OCI-LY7 (cell line): ENCODE measurements at regions not wholly inside any gene's neighbourhood (a gene's known extent, or its start where the extent isn't known, plus 50 kb on each side); places are given as distances from the start of the nearest gene placed in this dataset.

Experiments used
- EZH2phosphoT487 ChIP-seq: fragments of 200-600 bp; sonication (generic); IDR thresholded peaks from 2 replicates; pipeline ENCODE4 v1.6.1; 2018; ENCODE audit warnings: low read depth, borderline replicate concordance, mild to moderate bottlenecking, mixed run types, antibody characterized with exemption, low read length, moderate library complexity, mixed read lengths
- TF ChIP-seq, protein P1 (sequence below): fragments of 200-600 bp; sonication (generic); conservative IDR thresholded peaks from 2 replicates; pipeline ENCODE4 v1.5.1; 2014; ENCODE audit warnings: mild to moderate bottlenecking, antibody characterized with exemption, low read length, moderate library complexity, mixed read lengths

GRCh38 chr16:59212492-59213024, 478.4 kb upstream of the GOT2 start:
- TF ChIP-seq, protein P1, sequence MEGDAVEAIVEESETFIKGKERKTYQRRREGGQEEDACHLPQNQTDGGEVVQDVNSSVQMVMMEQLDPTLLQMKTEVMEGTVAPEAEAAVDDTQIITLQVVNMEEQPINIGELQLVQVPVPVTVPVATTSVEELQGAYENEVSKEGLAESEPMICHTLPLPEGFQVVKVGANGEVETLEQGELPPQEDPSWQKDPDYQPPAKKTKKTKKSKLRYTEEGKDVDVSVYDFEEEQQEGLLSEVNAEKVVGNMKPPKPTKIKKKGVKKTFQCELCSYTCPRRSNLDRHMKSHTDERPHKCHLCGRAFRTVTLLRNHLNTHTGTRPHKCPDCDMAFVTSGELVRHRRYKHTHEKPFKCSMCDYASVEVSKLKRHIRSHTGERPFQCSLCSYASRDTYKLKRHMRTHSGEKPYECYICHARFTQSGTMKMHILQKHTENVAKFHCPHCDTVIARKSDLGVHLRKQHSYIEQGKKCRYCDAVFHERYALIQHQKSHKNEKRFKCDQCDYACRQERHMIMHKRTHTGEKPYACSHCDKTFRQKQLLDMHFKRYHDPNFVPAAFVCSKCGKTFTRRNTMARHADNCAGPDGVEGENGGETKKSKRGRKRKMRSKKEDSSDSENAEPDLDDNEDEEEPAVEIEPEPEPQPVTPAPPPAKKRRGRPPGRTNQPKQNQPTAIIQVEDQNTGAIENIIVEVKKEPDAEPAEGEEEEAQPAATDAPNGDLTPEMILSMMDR, result no peak
- no peak for TF ChIP-seq EZH2phosphoT487
